ENCODE measurements at regions not wholly inside any gene's neighbourhood (a gene's known extent, or its start where the extent isn't known, plus 50 kb on each side); places are given as distances from the start of the nearest gene placed in this dataset.

GRCh38 chr5:143497749-143498148, 94.3 kb upstream of the NR3C1 start:
- no peaks in the 10 kb centered on the region for H3K27me3 ChIP-seq (ENCODE audit: control insufficient read depth in 1 of 2, insufficient read depth in 2 of 2, low read length in 2 of 2)
- H3K9me3 ChIP-seq (ENCODE audit: control insufficient read depth in 2 of 2, insufficient read depth in 1 of 2, low read depth in 1 of 2, low read length in 1 of 2): no peaks in the 10 kb centered on the region
- no peak overlapping the region for H3K4me3 ChIP-seq (ENCODE audit: low read depth in 1 of 2, low read length in 2 of 2)
- peaks cover 0 to 4% of the 10 kb centered on the region in 2 donors for H3K4me1 ChIP-seq (ENCODE audit: control insufficient read depth in 2 of 2, insufficient read depth in 2 of 2, low read length in 1 of 2)
- no peak overlapping the region for H3K27ac ChIP-seq (ENCODE audit: low read depth in 2 of 2, low read length in 1 of 2)
- no peaks in the 10 kb centered on the region for H3K36me3 ChIP-seq (ENCODE audit: control insufficient read depth in 2 of 2, insufficient read depth in 2 of 2, low read length in 1 of 2)

GRCh38 chr5:143496943-143497342, 93.5 kb upstream of the NR3C1 start:
- Histone ChIP-seq H3K4me1 (ENCODE audit: control insufficient read depth in 2 of 2, insufficient read depth in 2 of 2, low read length in 1 of 2) (no peaks in the 10 kb centered on the region), H3K36me3 (ENCODE audit: control insufficient read depth in 2 of 2, insufficient read depth in 2 of 2, low read length in 1 of 2) (no peaks in the 10 kb centered on the region), H3K4me3 (ENCODE audit: low read depth in 1 of 2, low read length in 2 of 2) (no peak overlapping the region), H3K9me3 (ENCODE audit: control insufficient read depth in 2 of 2, insufficient read depth in 1 of 2, low read depth in 1 of 2, low read length in 1 of 2) (no peaks in the 10 kb centered on the region), H3K27me3 (ENCODE audit: control insufficient read depth in 1 of 2, insufficient read depth in 2 of 2, low read length in 2 of 2) (no peaks in the 10 kb centered on the region), H3K27ac (ENCODE audit: low read depth in 2 of 2, low read length in 1 of 2) (no peak overlapping the region)
- WGBS, 2 donors: 83 to 88% methylated on average over 2 of the region's 2 CpGs

- no peak overlapping the region for H3K4me3 ChIP-seq (ENCODE audit: low read depth in 1 of 2, low read length in 2 of 2)
- no peaks in the 10 kb centered on the region for H3K9me3 ChIP-seq (ENCODE audit: control insufficient read depth in 2 of 2, insufficient read depth in 1 of 2, low read depth in 1 of 2, low read length in 1 of 2)
- H3K27me3 ChIP-seq (ENCODE audit: control insufficient read depth in 1 of 2, insufficient read depth in 2 of 2, low read length in 2 of 2): no peaks in the 10 kb centered on the region
- 20 to 27% methylated on average over 2 of the region's 2 CpGs for WGBS, 2 donors
- H3K27ac ChIP-seq (ENCODE audit: low read depth in 2 of 2, low read length in 1 of 2): peak overlapping the region; percentile 33 to 53
- H3K36me3 ChIP-seq (ENCODE audit: control insufficient read depth in 2 of 2, insufficient read depth in 2 of 2, low read length in 1 of 2): no peaks in the 10 kb centered on the region
- no peaks in the 10 kb centered on the region for H3K4me1 ChIP-seq (ENCODE audit: control insufficient read depth in 2 of 2, insufficient read depth in 2 of 2, low read length in 1 of 2)
Observed at GRCh38 chr5:143495821-143496275, 92.4 kb upstream of the NR3C1 start.

GRCh38 chr5:143495110-143495509, 91.6 kb upstream of the NR3C1 start:
- 60 to 75% methylated on average over 2 of the region's 2 CpGs for WGBS, 2 donors
- H3K4me1 ChIP-seq (ENCODE audit: control insufficient read depth in 2 of 2, insufficient read depth in 2 of 2, low read length in 1 of 2): no peaks in the 10 kb centered on the region
- no peaks in the 10 kb centered on the region for H3K27me3 ChIP-seq (ENCODE audit: control insufficient read depth in 1 of 2, insufficient read depth in 2 of 2, low read length in 2 of 2)
- no peak overlapping the region for H3K4me3 ChIP-seq (ENCODE audit: low read depth in 1 of 2, low read length in 2 of 2)
- peak overlapping the region in 1 of 2 donors; percentile 53 for H3K27ac ChIP-seq (ENCODE audit: low read depth in 2 of 2, low read length in 1 of 2)
- no peaks in the 10 kb centered on the region for H3K9me3 ChIP-seq (ENCODE audit: control insufficient read depth in 2 of 2, insufficient read depth in 1 of 2, low read depth in 1 of 2, low read length in 1 of 2)
- no peaks in the 10 kb centered on the region for H3K36me3 ChIP-seq (ENCODE audit: control insufficient read depth in 2 of 2, insufficient read depth in 2 of 2, low read length in 1 of 2)

- Histone ChIP-seq H3K27ac (ENCODE audit: low read depth in 2 of 2, low read length in 1 of 2) (peak overlapping the region; percentile 76 to 84), H3K4me1 (ENCODE audit: control insufficient read depth in 2 of 2, insufficient read depth in 2 of 2, low read length in 1 of 2) (no peaks in the 10 kb centered on the region), H3K9me3 (ENCODE audit: control insufficient read depth in 2 of 2, insufficient read depth in 1 of 2, low read depth in 1 of 2, low read length in 1 of 2) (no peaks in the 10 kb centered on the region), H3K36me3 (ENCODE audit: control insufficient read depth in 2 of 2, insufficient read depth in 2 of 2, low read length in 1 of 2) (no peaks in the 10 kb centered on the region), H3K4me3 (ENCODE audit: low read depth in 1 of 2, low read length in 2 of 2) (no peak overlapping the region), H3K27me3 (ENCODE audit: control insufficient read depth in 1 of 2, insufficient read depth in 2 of 2, low read length in 2 of 2) (no peaks in the 10 kb centered on the region)
- 56 to 71% methylated on average over 1 of the region's 1 CpG for whole genome bisulfite sequencing, 2 donors
Observed at GRCh38 chr5:143494595-143494994, 91.1 kb upstream of the NR3C1 start.

- 54 to 62% methylated on average over 2 of the region's 2 CpGs for WGBS, 2 donors
- Histone ChIP-seq H3K4me3 (ENCODE audit: low read depth in 1 of 2, low read length in 2 of 2) (no peak overlapping the region), H3K27me3 (ENCODE audit: control insufficient read depth in 1 of 2, insufficient read depth in 2 of 2, low read length in 2 of 2) (no peaks in the 10 kb centered on the region), H3K9me3 (ENCODE audit: control insufficient read depth in 2 of 2, insufficient read depth in 1 of 2, low read depth in 1 of 2, low read length in 1 of 2) (no peaks in the 10 kb centered on the region), H3K27ac (ENCODE audit: low read depth in 2 of 2, low read length in 1 of 2) (peak overlapping the region; percentile 76 to 84), H3K36me3 (ENCODE audit: control insufficient read depth in 2 of 2, insufficient read depth in 2 of 2, low read length in 1 of 2) (no peaks in the 10 kb centered on the region), H3K4me1 (ENCODE audit: control insufficient read depth in 2 of 2, insufficient read depth in 2 of 2, low read length in 1 of 2) (no peaks in the 10 kb centered on the region)
Observed at GRCh38 chr5:143494162-143494561, 90.7 kb upstream of the NR3C1 start.

- H3K4me1 ChIP-seq (ENCODE audit: control insufficient read depth in 2 of 2, insufficient read depth in 2 of 2, low read length in 1 of 2): no peaks in the 10 kb centered on the region
Observed at GRCh38 chr5:143492783-143493182, 89.3 kb upstream of the NR3C1 start.

GRCh38 chr5:143491646-143492045, 88.2 kb upstream of the NR3C1 start:
- 91 to 94% methylated on average over 3 of the region's 3 CpGs for WGBS, 2 donors

More at GRCh38 chr5:143492783-143493182, 89.3 kb upstream of the NR3C1 start:
- H3K36me3 ChIP-seq (ENCODE audit: control insufficient read depth in 2 of 2, insufficient read depth in 2 of 2, low read length in 1 of 2): no peaks in the 10 kb centered on the region
- no peaks in the 10 kb centered on the region for H3K9me3 ChIP-seq (ENCODE audit: control insufficient read depth in 2 of 2, insufficient read depth in 1 of 2, low read depth in 1 of 2, low read length in 1 of 2)
- H3K27me3 ChIP-seq (ENCODE audit: control insufficient read depth in 1 of 2, insufficient read depth in 2 of 2, low read length in 2 of 2): no peaks in the 10 kb centered on the region
- H3K27ac ChIP-seq (ENCODE audit: low read depth in 2 of 2, low read length in 1 of 2): no peak overlapping the region
- no peak overlapping the region for H3K4me3 ChIP-seq (ENCODE audit: low read depth in 1 of 2, low read length in 2 of 2)

GRCh38 chr5:143488381-143488780, 84.9 kb upstream of the NR3C1 start:
- Histone ChIP-seq H3K9me3 (ENCODE audit: control insufficient read depth in 2 of 2, insufficient read depth in 1 of 2, low read depth in 1 of 2, low read length in 1 of 2) (no peaks in the 10 kb centered on the region), H3K4me1 (ENCODE audit: control insufficient read depth in 2 of 2, insufficient read depth in 2 of 2, low read length in 1 of 2) (no peaks in the 10 kb centered on the region), H3K36me3 (ENCODE audit: control insufficient read depth in 2 of 2, insufficient read depth in 2 of 2, low read length in 1 of 2) (no peaks in the 10 kb centered on the region), H3K27ac (ENCODE audit: low read depth in 2 of 2, low read length in 1 of 2) (no peak overlapping the region), H3K4me3 (ENCODE audit: low read depth in 1 of 2, low read length in 2 of 2) (no peak overlapping the region), H3K27me3 (ENCODE audit: control insufficient read depth in 1 of 2, insufficient read depth in 2 of 2, low read length in 2 of 2) (no peaks in the 10 kb centered on the region)
- WGBS, 2 donors: 69 to 78% methylated on average over 3 of the region's 3 CpGs

More at GRCh38 chr5:143491646-143492045, 88.2 kb upstream of the NR3C1 start:
- no peak overlapping the region for H3K27ac ChIP-seq (ENCODE audit: low read depth in 2 of 2, low read length in 1 of 2)
- no peaks in the 10 kb centered on the region for H3K4me1 ChIP-seq (ENCODE audit: control insufficient read depth in 2 of 2, insufficient read depth in 2 of 2, low read length in 1 of 2)
- no peaks in the 10 kb centered on the region for H3K27me3 ChIP-seq (ENCODE audit: control insufficient read depth in 1 of 2, insufficient read depth in 2 of 2, low read length in 2 of 2)
- H3K9me3 ChIP-seq (ENCODE audit: control insufficient read depth in 2 of 2, insufficient read depth in 1 of 2, low read depth in 1 of 2, low read length in 1 of 2): no peaks in the 10 kb centered on the region
- no peaks in the 10 kb centered on the region for H3K36me3 ChIP-seq (ENCODE audit: control insufficient read depth in 2 of 2, insufficient read depth in 2 of 2, low read length in 1 of 2)
- no peak overlapping the region for H3K4me3 ChIP-seq (ENCODE audit: low read depth in 1 of 2, low read length in 2 of 2)

- H3K4me3 ChIP-seq (ENCODE audit: low read depth in 1 of 2, low read length in 2 of 2): no peak overlapping the region
- H3K27me3 ChIP-seq (ENCODE audit: control insufficient read depth in 1 of 2, insufficient read depth in 2 of 2, low read length in 2 of 2): no peaks in the 10 kb centered on the region
- no peak overlapping the region for H3K27ac ChIP-seq (ENCODE audit: low read depth in 2 of 2, low read length in 1 of 2)
- H3K36me3 ChIP-seq (ENCODE audit: control insufficient read depth in 2 of 2, insufficient read depth in 2 of 2, low read length in 1 of 2): no peaks in the 10 kb centered on the region
- no peaks in the 10 kb centered on the region for H3K9me3 ChIP-seq (ENCODE audit: control insufficient read depth in 2 of 2, insufficient read depth in 1 of 2, low read depth in 1 of 2, low read length in 1 of 2)
- WGBS, 2 donors: 73 to 74% methylated on average over 1 of the region's 1 CpG
- no peaks in the 10 kb centered on the region for H3K4me1 ChIP-seq (ENCODE audit: control insufficient read depth in 2 of 2, insufficient read depth in 2 of 2, low read length in 1 of 2)
Observed at GRCh38 chr5:143484601-143485000, 81.1 kb upstream of the NR3C1 start.

All from esophagus (tissue), 2 donors.